Head of caudate nucleus (tissue), 42 donors: ENCODE measurements at regions not wholly inside any gene's neighbourhood (a gene's known extent, or its start where the extent isn't known, plus 50 kb on each side); places are given as distances from the start of the nearest gene placed in this dataset.

Experiments
- DNase-seq, 42 donors: peaks; one replicate each; pipeline versions ENCODE4 v3.0.0 to v3.0.0-alpha.2; 2020 to 2021; ENCODE audit warnings: mixed read lengths in 7 of 42
- intact Hi-C: fragments of 100-400 bp; cut with DNase I; formaldehyde crosslinking; loops from one replicate; pipeline ENCODE4 v1.15.0; 2022

- peak in 6 of 42 donors; percentile 4 to 43 (median 22) for DNase-seq
- intact Hi-C loops = loop anchor here (10.0 kb wide), 1 partner anchor 85 kb away; no protein-coding TSS in a partner anchor
Measured at GRCh38 chr16:35319536-35320192, 1860.3 kb downstream of the TP53TG3F start.

GRCh38 chr16:35325936-35326335 lies 1866.5 kb downstream of the TP53TG3F start:
- no peak for DNase-seq
- intact Hi-C loops = no loop called here

- no peak for DNase-seq
- intact Hi-C loops = no loop called here
Measured at GRCh38 chr16:35339337-35339736, 1879.9 kb downstream of the TP53TG3F start.

GRCh38 chr16:35342012-35342411 lies 1882.6 kb downstream of the TP53TG3F start:
- intact Hi-C loops = no loop called here
- DNase-seq = no peak

- intact Hi-C loops = no loop called here
- no peak for DNase-seq
Measured at GRCh38 chr16:35344012-35344762, 1884.8 kb downstream of the TP53TG3F start.

GRCh38 chr16:35352431-35352830 lies 1893.0 kb downstream of the TP53TG3F start:
- intact Hi-C loops = no loop called here
- DNase-seq = no peak

- DNase-seq = no peak
- intact Hi-C loops = no loop called here
Measured at GRCh38 chr16:35363510-35363909, 1904.1 kb downstream of the TP53TG3F start.

- intact Hi-C loops = no loop called here
- no peak for DNase-seq
Measured at GRCh38 chr16:35364263-35364662, 1904.9 kb downstream of the TP53TG3F start.

- intact Hi-C loops = no loop called here
- DNase-seq = no peak
Measured at GRCh38 chr16:35365675-35366074, 1906.3 kb downstream of the TP53TG3F start.

- intact Hi-C loops = loop anchor here (5.0 kb wide), 1 partner anchor 37 kb away; no protein-coding TSS in a partner anchor
Measured at GRCh38 chr16:35370617-35371016, 1911.2 kb downstream of the TP53TG3F start.

GRCh38 chr16:35377142-35377541 lies 1917.7 kb downstream of the TP53TG3F start:
- no peak for DNase-seq
- intact Hi-C loops = no loop called here

More at GRCh38 chr16:35370617-35371016, 1911.2 kb downstream of the TP53TG3F start:
- no peak for DNase-seq

GRCh38 chr16:35386619-35387018 lies 1927.2 kb downstream of the TP53TG3F start:
- intact Hi-C loops = no loop called here
- no peak for DNase-seq

GRCh38 chr16:35391328-35391727 lies 1931.9 kb downstream of the TP53TG3F start:
- DNase-seq = peak in 36 of 42 donors; percentile 10 to 88 (median 38)
- intact Hi-C loops = no loop called here

- intact Hi-C loops = no loop called here
Measured at GRCh38 chr16:35398180-35398579, 1938.8 kb downstream of the TP53TG3F start.

GRCh38 chr16:35399133-35399532 lies 1939.7 kb downstream of the TP53TG3F start:
- DNase-seq = no peak
- intact Hi-C loops = no loop called here

More at GRCh38 chr16:35398180-35398579, 1938.8 kb downstream of the TP53TG3F start:
- no peak for DNase-seq

- no peak for DNase-seq
- intact Hi-C loops = loop anchor here (10.0 kb wide), 1 partner anchor 89 kb away; no protein-coding TSS in a partner anchor
Measured at GRCh38 chr16:35404273-35404672, 1944.9 kb downstream of the TP53TG3F start.

GRCh38 chr16:35405526-35405925 lies 1946.1 kb downstream of the TP53TG3F start:
- intact Hi-C loops = loop anchor here (5.0 to 10.0 kb wide), 2 partner anchors 33 to 91 kb away; no protein-coding TSS in a partner anchor

GRCh38 chr16:35409503-35409902 lies 1950.1 kb downstream of the TP53TG3F start:
- intact Hi-C loops = loop anchor here (5.0 to 10.0 kb wide), 2 partner anchors 37 to 95 kb away; no protein-coding TSS in a partner anchor
- no peak for DNase-seq

More at GRCh38 chr16:35405526-35405925, 1946.1 kb downstream of the TP53TG3F start:
- no peak for DNase-seq

GRCh38 chr16:35410438-35410837 lies 1951.0 kb downstream of the TP53TG3F start:
- intact Hi-C loops = no loop called here
- no peak for DNase-seq

GRCh38 chr16:35411156-35411555 lies 1951.7 kb downstream of the TP53TG3F start:
- intact Hi-C loops = no loop called here
- DNase-seq = no peak
